Activated naive CD4-positive, alpha-beta T cell treated with anti-CD3 and anti-CD28 coated beads for 36 hours (primary cell): ENCODE measurements at regions not wholly inside any gene's neighbourhood (a gene's known extent, or its start where the extent isn't known, plus 50 kb on each side); places are given as distances from the start of the nearest gene placed in this dataset.

Experiments used
- CTCF ChIA-PET: fragments of 350-600 bp; sonication (Branson Sonifier 250); formaldehyde crosslinking; loops from one replicate; lab custom pipeline; 2021; ENCODE audit warnings: antibody characterized with exemption; lab: Charles Lee
- DNase-seq: peaks from one replicate; pipeline ENCODE4 v3.0.0-alpha.2; 2020
- H3K27ac Mint-ChIP-seq: one replicate; pipeline ENCODE4 v1.8.0; 2021; ENCODE audit warnings: mild to moderate bottlenecking, mixed read lengths
- H3K27me3 Mint-ChIP-seq: one replicate; pipeline ENCODE4 v1.8.0; 2021; ENCODE audit warnings: low read depth, mixed read lengths
- H3K36me3 Mint-ChIP-seq: one replicate; pipeline ENCODE4 v1.8.0; 2021; ENCODE audit warnings: low read depth, mixed read lengths
- H3K4me1 Mint-ChIP-seq: one replicate; pipeline ENCODE4 v1.8.0; 2021; ENCODE audit warnings: low read depth, mixed read lengths
- H3K4me3 Mint-ChIP-seq: one replicate; pipeline ENCODE4 v1.8.0; 2021; ENCODE audit warnings: mild to moderate bottlenecking, moderate library complexity, mixed read lengths
- H3K9me3 Mint-ChIP-seq: one replicate; pipeline ENCODE4 v1.8.0; 2021; ENCODE audit warnings: mixed read lengths
- intact Hi-C: fragments of 100-400 bp; cut with micrococcal nuclease; formaldehyde crosslinking; loops from one replicate; pipeline ENCODE4 v1.15.1; 2023

DNA sequence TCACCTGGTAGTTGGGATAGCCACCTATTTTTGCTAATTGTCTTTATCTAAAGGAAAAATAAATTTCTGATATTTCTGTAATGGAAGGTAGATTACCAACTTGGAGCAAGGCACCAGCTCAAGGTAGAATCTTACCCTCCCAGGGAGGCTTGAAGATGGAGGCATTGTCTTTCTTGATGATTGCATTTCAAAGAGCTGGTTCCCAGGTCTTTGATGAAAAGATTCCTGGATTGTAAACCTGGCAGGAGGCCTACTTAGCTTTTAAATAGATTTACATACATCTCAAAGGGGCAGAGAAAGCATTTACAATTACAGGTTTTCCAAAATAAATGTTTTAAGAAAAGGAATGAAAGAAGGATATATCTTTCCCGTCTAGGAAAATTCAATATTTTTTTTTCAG, 729.2 kb downstream of the LRFN5 start:
- Mint-ChIP-seq H3K4me1 (no peaks in the 10 kb centered on the region), H3K27ac (no peak overlapping the region), H3K4me3 (no peak overlapping the region), H3K9me3 (peaks cover 1% of the 10 kb centered on the region), H3K27me3 (no peaks in the 10 kb centered on the region), H3K36me3 (no peaks in the 10 kb centered on the region)
- CTCF ChIA-PET: no interaction called here
- intact Hi-C loops: no loop called here
- no peak for DNase-seq

DNA sequence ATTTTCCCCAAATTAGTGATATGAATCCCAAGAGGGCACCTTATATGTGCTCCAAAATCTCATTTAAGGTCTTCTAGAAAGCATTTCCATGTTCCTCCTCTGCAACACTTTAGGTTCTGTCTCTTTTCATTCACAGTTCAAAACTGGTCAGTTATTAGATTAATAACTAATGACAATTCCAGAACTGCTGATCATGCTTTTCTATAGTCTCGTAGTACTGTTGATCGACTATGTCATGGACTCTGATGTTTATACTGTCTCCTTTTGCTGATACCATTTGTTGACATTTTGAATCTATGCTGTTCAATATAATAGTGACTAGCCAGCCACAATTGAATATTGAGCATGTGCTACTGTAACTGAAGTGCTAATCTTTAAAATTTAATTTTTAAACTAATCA, 728.3 kb downstream of the LRFN5 start:
- Mint-ChIP-seq H3K27ac (no peak overlapping the region), H3K4me1 (no peaks in the 10 kb centered on the region), H3K4me3 (no peak overlapping the region), H3K36me3 (no peaks in the 10 kb centered on the region), H3K27me3 (no peaks in the 10 kb centered on the region), H3K9me3 (peaks cover 1% of the 10 kb centered on the region)
- no peak for DNase-seq
- intact Hi-C loops: no loop called here
- CTCF ChIA-PET: interaction anchor here (0.6 kb wide), 1 partner anchor 634 kb away, joined by 3 read pairs; no protein-coding TSS in a partner anchor

- Mint-ChIP-seq H3K4me1 (no peaks in the 10 kb centered on the region), H3K27ac (no peak overlapping the region), H3K36me3 (no peaks in the 10 kb centered on the region), H3K9me3 (peaks cover 9% of the 10 kb centered on the region), H3K4me3 (no peak overlapping the region), H3K27me3 (no peaks in the 10 kb centered on the region)
- CTCF ChIA-PET: no interaction called here
- no peak for DNase-seq
- intact Hi-C loops: no loop called here
Observed at GRCh38 chr14:42323426-42323825, 716.8 kb downstream of the LRFN5 start.

- Mint-ChIP-seq H3K9me3 (peaks cover 10% of the 10 kb centered on the region), H3K36me3 (no peaks in the 10 kb centered on the region), H3K27ac (no peak overlapping the region), H3K4me1 (no peaks in the 10 kb centered on the region), H3K27me3 (no peaks in the 10 kb centered on the region), H3K4me3 (no peak overlapping the region)
- intact Hi-C loops: no loop called here
- no peak for DNase-seq
- CTCF ChIA-PET: no interaction called here
Observed at GRCh38 chr14:42322531-42323284, 716.0 kb downstream of the LRFN5 start.

DNA sequence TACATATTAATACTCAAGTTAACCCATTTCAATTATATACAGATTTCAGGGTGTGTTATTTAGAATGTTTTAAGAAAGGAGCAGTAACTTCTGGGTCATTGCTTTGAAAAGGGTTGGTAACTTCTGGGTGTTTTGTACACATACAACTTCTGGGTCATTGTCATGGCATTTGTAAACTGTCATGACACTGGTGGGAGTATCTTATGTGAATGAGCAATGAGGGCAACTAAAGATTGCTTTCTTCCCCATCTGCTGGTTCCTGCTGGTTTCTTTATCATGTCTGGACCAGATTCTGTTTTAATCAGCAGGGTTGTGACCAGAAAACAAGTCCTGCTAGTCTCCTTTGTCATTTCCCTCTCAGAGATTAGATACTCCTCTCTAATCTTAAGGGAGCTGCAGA, 713.3 kb downstream of the LRFN5 start:
- Mint-ChIP-seq H3K4me1 (no peaks in the 10 kb centered on the region), H3K27ac (no peak overlapping the region), H3K4me3 (no peak overlapping the region), H3K36me3 (no peaks in the 10 kb centered on the region), H3K27me3 (no peaks in the 10 kb centered on the region), H3K9me3 (peaks cover 3% of the 10 kb centered on the region)
- intact Hi-C loops: no loop called here
- no peak for DNase-seq
- CTCF ChIA-PET: no interaction called here

- Mint-ChIP-seq H3K9me3 (peaks cover 4% of the 10 kb centered on the region), H3K4me3 (no peak overlapping the region), H3K27ac (no peak overlapping the region), H3K36me3 (no peaks in the 10 kb centered on the region), H3K4me1 (no peaks in the 10 kb centered on the region), H3K27me3 (no peaks in the 10 kb centered on the region)
- intact Hi-C loops: no loop called here
- DNase-seq: no peak
- CTCF ChIA-PET: no interaction called here
Observed at GRCh38 chr14:42316693-42317092, 710.0 kb downstream of the LRFN5 start.

GRCh38 chr14:42311876-42312275, 705.2 kb downstream of the LRFN5 start:
- no peak overlapping the region for H3K4me3 Mint-ChIP-seq
- no peak for DNase-seq
- CTCF ChIA-PET: no interaction called here
- no peaks in the 10 kb centered on the region for H3K27me3 Mint-ChIP-seq
- intact Hi-C loops: no loop called here
- no peak overlapping the region for H3K27ac Mint-ChIP-seq
- H3K36me3 Mint-ChIP-seq: no peaks in the 10 kb centered on the region
- H3K4me1 Mint-ChIP-seq: no peaks in the 10 kb centered on the region
- H3K9me3 Mint-ChIP-seq: peaks cover 16% of the 10 kb centered on the region

GRCh38 chr14:42307239-42307825, 700.7 kb downstream of the LRFN5 start:
- CTCF ChIA-PET: no interaction called here
- peaks cover 23% of the 10 kb centered on the region for H3K9me3 Mint-ChIP-seq
- H3K36me3 Mint-ChIP-seq: no peaks in the 10 kb centered on the region
- H3K4me1 Mint-ChIP-seq: no peaks in the 10 kb centered on the region
- intact Hi-C loops: no loop called here
- DNase-seq: no peak
- no peaks in the 10 kb centered on the region for H3K27me3 Mint-ChIP-seq
- no peak overlapping the region for H3K27ac Mint-ChIP-seq
- no peak overlapping the region for H3K4me3 Mint-ChIP-seq

DNA sequence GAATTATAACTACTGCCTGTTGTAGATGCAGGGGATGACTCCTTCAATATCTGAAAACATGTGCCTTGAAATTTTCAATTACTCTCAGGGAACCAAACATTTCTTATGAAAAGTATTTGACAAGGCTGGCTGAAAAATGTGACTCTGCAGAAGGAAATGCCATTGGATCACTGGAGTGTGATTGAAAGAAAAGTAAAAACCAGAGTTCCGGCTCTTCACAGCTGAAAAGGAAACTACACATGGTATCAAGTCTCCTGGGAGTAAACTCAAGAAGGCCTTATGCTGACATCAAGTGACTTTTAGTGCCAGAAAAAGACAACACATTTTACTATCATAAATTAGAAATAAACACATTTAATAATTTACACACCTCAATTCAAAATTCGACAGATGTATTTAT, 693.0 kb downstream of the LRFN5 start:
- Mint-ChIP-seq H3K4me1 (no peaks in the 10 kb centered on the region), H3K9me3 (peaks cover 6% of the 10 kb centered on the region), H3K27me3 (no peaks in the 10 kb centered on the region), H3K4me3 (no peak overlapping the region), H3K36me3 (no peaks in the 10 kb centered on the region), H3K27ac (no peak overlapping the region)
- intact Hi-C loops: no loop called here
- DNase-seq: no peak
- CTCF ChIA-PET: no interaction called here

- Mint-ChIP-seq H3K9me3 (peaks cover 12% of the 10 kb centered on the region), H3K27ac (no peak overlapping the region), H3K27me3 (no peaks in the 10 kb centered on the region), H3K36me3 (no peaks in the 10 kb centered on the region), H3K4me3 (no peak overlapping the region), H3K4me1 (no peaks in the 10 kb centered on the region)
- intact Hi-C loops: no loop called here
- CTCF ChIA-PET: no interaction called here
- DNase-seq: no peak
Observed at GRCh38 chr14:42293180-42293579, 686.5 kb downstream of the LRFN5 start.

- H3K9me3 Mint-ChIP-seq: peaks cover 17% of the 10 kb centered on the region
- CTCF ChIA-PET: no interaction called here
- H3K4me3 Mint-ChIP-seq: no peak overlapping the region
- H3K36me3 Mint-ChIP-seq: no peaks in the 10 kb centered on the region
- no peak overlapping the region for H3K27ac Mint-ChIP-seq
- intact Hi-C loops: no loop called here
- no peaks in the 10 kb centered on the region for H3K4me1 Mint-ChIP-seq
- no peak for DNase-seq
- H3K27me3 Mint-ChIP-seq: no peaks in the 10 kb centered on the region
Observed at GRCh38 chr14:42277840-42278239, 671.2 kb downstream of the LRFN5 start.

DNA sequence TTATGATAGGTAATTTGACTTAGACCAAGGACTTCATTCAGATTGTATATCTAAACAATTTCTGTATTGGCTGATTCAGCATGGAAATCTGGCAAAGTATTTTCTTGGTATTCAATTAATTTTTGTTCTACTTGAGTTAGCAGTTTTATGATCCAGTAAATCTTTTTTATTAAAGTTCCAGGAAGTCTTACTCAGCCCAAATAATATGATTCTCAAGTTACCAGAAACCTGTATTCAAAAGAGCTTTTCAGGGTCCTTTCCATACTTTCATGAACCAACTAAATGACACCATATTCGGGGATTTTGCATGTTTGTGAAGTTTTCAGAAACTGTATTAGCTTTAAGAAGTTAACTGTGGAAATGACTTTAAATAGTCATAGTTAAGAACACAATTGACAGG, 662.6 kb downstream of the LRFN5 start:
- no peak for DNase-seq
- intact Hi-C loops: no loop called here
- Mint-ChIP-seq H3K27me3 (no peaks in the 10 kb centered on the region), H3K9me3 (peaks cover 6% of the 10 kb centered on the region), H3K4me1 (no peaks in the 10 kb centered on the region), H3K36me3 (no peaks in the 10 kb centered on the region), H3K4me3 (no peak overlapping the region), H3K27ac (no peak overlapping the region)
- CTCF ChIA-PET: no interaction called here

DNA sequence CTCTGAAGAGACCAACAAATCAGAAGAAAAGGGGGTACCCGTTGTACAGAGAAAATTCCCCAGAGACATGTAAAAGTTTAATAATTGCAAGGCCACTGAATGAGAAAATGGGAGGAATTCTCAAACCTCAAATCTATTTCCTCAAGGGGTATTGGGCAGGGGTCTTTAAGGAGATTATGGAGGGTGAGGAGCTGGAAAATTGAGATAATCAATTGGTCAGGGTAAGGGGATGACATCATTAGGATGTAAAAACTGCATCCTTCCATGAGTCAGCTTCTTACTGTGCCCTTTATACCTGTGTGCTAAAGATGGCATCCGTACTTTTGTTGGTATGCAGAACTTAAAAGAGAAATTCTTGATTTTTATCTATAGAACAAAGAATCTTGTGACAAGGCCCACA, 641.5 kb downstream of the LRFN5 start:
- Mint-ChIP-seq H3K27ac (no peak overlapping the region), H3K27me3 (no peaks in the 10 kb centered on the region), H3K9me3 (peaks cover 7% of the 10 kb centered on the region), H3K36me3 (no peaks in the 10 kb centered on the region), H3K4me1 (no peaks in the 10 kb centered on the region), H3K4me3 (no peak overlapping the region)
- no peak for DNase-seq
- intact Hi-C loops: no loop called here
- CTCF ChIA-PET: no interaction called here
